Right forelimb (tissue), 1 donor: ENCODE measurements at regions not wholly inside any gene's neighbourhood (a gene's known extent, or its start where the extent isn't known, plus 50 kb on each side); places are given as distances from the start of the nearest gene placed in this dataset.
A peak's percentile ranks its signal among the peaks of the same experiment; 100 is the strongest.

Experiments used
- DNase-seq: peaks from one replicate; pipeline ENCODE4 v3.0.0-alpha.2; 2018

GRCh38 chr5:155936520-155937406, 390.2 kb upstream of the SGCD start:
- peak; percentile 48 for DNase-seq

- no peak for DNase-seq
Observed at GRCh38 chr5:155938051-155938450, 388.9 kb upstream of the SGCD start.

- DNase-seq, result no peak
Observed at GRCh38 chr5:155941340-155941739, 385.6 kb upstream of the SGCD start.

GRCh38 chr5:155943516-155944407, 383.2 kb upstream of the SGCD start:
- DNase-seq, result peak; percentile 66

GRCh38 chr5:155947394-155948062, 379.4 kb upstream of the SGCD start:
- no peak for DNase-seq

- no peak for DNase-seq
Observed at GRCh38 chr5:155948576-155948975, 378.4 kb upstream of the SGCD start.

- DNase-seq, result no peak
Observed at GRCh38 chr5:155952486-155953089, 374.4 kb upstream of the SGCD start.

- DNase-seq, result no peak
Observed at GRCh38 chr5:155953335-155953734, 373.6 kb upstream of the SGCD start.

GRCh38 chr5:155954701-155955445, 372.1 kb upstream of the SGCD start:
- DNase-seq, result no peak

- DNase-seq, result no peak
Observed at GRCh38 chr5:155957884-155958283, 369.1 kb upstream of the SGCD start.

GRCh38 chr5:155959082-155959481, 367.9 kb upstream of the SGCD start:
- DNase-seq, result no peak

- no peak for DNase-seq
Observed at GRCh38 chr5:155960177-155960576, 366.8 kb upstream of the SGCD start.

- DNase-seq, result no peak
Observed at GRCh38 chr5:155969537-155969936, 357.4 kb upstream of the SGCD start.

GRCh38 chr5:155974369-155974768, 352.6 kb upstream of the SGCD start:
- DNase-seq, result no peak

GRCh38 chr5:155978850-155979249, 348.1 kb upstream of the SGCD start:
- no peak for DNase-seq

- no peak for DNase-seq
Observed at GRCh38 chr5:155982354-155982753, 344.6 kb upstream of the SGCD start.

- DNase-seq, result no peak
Observed at GRCh38 chr5:155983954-155984353, 343.0 kb upstream of the SGCD start.

- no peak for DNase-seq
Observed at GRCh38 chr5:155987265-155987810, 339.6 kb upstream of the SGCD start.

GRCh38 chr5:155989879-155990278, 337.1 kb upstream of the SGCD start:
- no peak for DNase-seq

GRCh38 chr5:155996123-155996522, 330.8 kb upstream of the SGCD start:
- DNase-seq, result no peak

- no peak for DNase-seq
Observed at GRCh38 chr5:155998257-155998656, 328.7 kb upstream of the SGCD start.

GRCh38 chr5:156000115-156000514, 326.8 kb upstream of the SGCD start:
- DNase-seq, result no peak
